ENCODE measurements at regions not wholly inside any gene's neighbourhood (a gene's known extent, or its start where the extent isn't known, plus 50 kb on each side); places are given as distances from the start of the nearest gene placed in this dataset.

GRCh38 chr2:145669301-145669700, 1149.4 kb upstream of the ZEB2 start:
- POLR2A ChIA-PET = interaction anchor here (0.7 to 1.2 kb wide), 2 partner anchors 17 to 32 kb away, joined by 3 read pairs; no protein-coding TSS in a partner anchor
- TF ChIP-seq CTCF (IDR thresholded peaks at IDR 0.05; ENCODE audit: unreplicated experiment) = no peak
- CTCF ChIA-PET = interaction anchor here (0.6 to 1.6 kb wide), 2 partner anchors 10 to 12 kb away, joined by 3 to 4 read pairs; no protein-coding TSS in a partner anchor
- Mint-ChIP-seq H3K36me3 (ENCODE audit: insufficient read depth, unreplicated experiment) (no peaks in the 10 kb centered on the region), H3K4me3 (ENCODE audit: unreplicated experiment) (no peak overlapping the region), H3K9me3 (ENCODE audit: unreplicated experiment) (no peaks in the 10 kb centered on the region), H3K27ac (ENCODE audit: low read depth, unreplicated experiment) (no peak overlapping the region), H3K4me1 (ENCODE audit: insufficient read depth, unreplicated experiment) (peaks cover 5% of the 10 kb centered on the region), H3K27me3 (ENCODE audit: insufficient read depth, unreplicated experiment) (no peaks in the 10 kb centered on the region)
- intact Hi-C loops (cut with micrococcal nuclease) = no loop called here
- no peak for DNase-seq (ENCODE audit: unreplicated experiment)
- BruUV-seq (replicated peaks) = no TSS peak

GRCh38 chr2:145666552-145666951, 1146.6 kb upstream of the ZEB2 start:
- H3K4me1 Mint-ChIP-seq (ENCODE audit: insufficient read depth, unreplicated experiment) = peaks cover 2% of the 10 kb centered on the region
- BruUV-seq (replicated peaks) = no TSS peak
- CTCF ChIA-PET = no interaction called here

GRCh38 chr2:145657265-145657664, 1137.3 kb upstream of the ZEB2 start:
- H3K4me1 Mint-ChIP-seq (ENCODE audit: insufficient read depth, unreplicated experiment) = peaks cover 6% of the 10 kb centered on the region
- no peaks in the 10 kb centered on the region for H3K9me3 Mint-ChIP-seq (ENCODE audit: unreplicated experiment)
- BruUV-seq (replicated peaks) = no TSS peak
- TF ChIP-seq CTCF (IDR thresholded peaks at IDR 0.05; ENCODE audit: unreplicated experiment) = no peak
- no peak overlapping the region for H3K4me3 Mint-ChIP-seq (ENCODE audit: unreplicated experiment)
- no peaks in the 10 kb centered on the region for H3K36me3 Mint-ChIP-seq (ENCODE audit: insufficient read depth, unreplicated experiment)
- intact Hi-C loops (cut with micrococcal nuclease) = no loop called here
- POLR2A ChIA-PET = interaction anchor here (0.6 to 1.0 kb wide), 2 partner anchors 21 to 706 kb away, joined by 3 to 5 read pairs; no protein-coding TSS in a partner anchor
- H3K27me3 Mint-ChIP-seq (ENCODE audit: insufficient read depth, unreplicated experiment) = no peaks in the 10 kb centered on the region
- CTCF ChIA-PET = interaction anchor here (0.6 to 1.1 kb wide), 2 partner anchors 12 to 718 kb away, joined by 4 read pairs; no protein-coding TSS in a partner anchor
- DNase-seq (ENCODE audit: unreplicated experiment) = no peak
- H3K27ac Mint-ChIP-seq (ENCODE audit: low read depth, unreplicated experiment) = no peak overlapping the region

More at GRCh38 chr2:145666552-145666951, 1146.6 kb upstream of the ZEB2 start:
- Mint-ChIP-seq H3K27me3 (ENCODE audit: insufficient read depth, unreplicated experiment) (no peaks in the 10 kb centered on the region), H3K27ac (ENCODE audit: low read depth, unreplicated experiment) (no peak overlapping the region), H3K4me3 (ENCODE audit: unreplicated experiment) (no peak overlapping the region), H3K36me3 (ENCODE audit: insufficient read depth, unreplicated experiment) (no peaks in the 10 kb centered on the region), H3K9me3 (ENCODE audit: unreplicated experiment) (peaks cover 5% of the 10 kb centered on the region)
- POLR2A ChIA-PET = no interaction called here
- no peak for DNase-seq (ENCODE audit: unreplicated experiment)
- no peak for TF ChIP-seq CTCF (IDR thresholded peaks at IDR 0.05; ENCODE audit: unreplicated experiment)
- intact Hi-C loops (cut with micrococcal nuclease) = no loop called here

- Mint-ChIP-seq H3K9me3 (ENCODE audit: unreplicated experiment) (no peaks in the 10 kb centered on the region), H3K27ac (ENCODE audit: low read depth, unreplicated experiment) (no peak overlapping the region), H3K36me3 (ENCODE audit: insufficient read depth, unreplicated experiment) (no peaks in the 10 kb centered on the region), H3K27me3 (ENCODE audit: insufficient read depth, unreplicated experiment) (no peaks in the 10 kb centered on the region), H3K4me3 (ENCODE audit: unreplicated experiment) (no peak overlapping the region), H3K4me1 (ENCODE audit: insufficient read depth, unreplicated experiment) (peaks cover 6% of the 10 kb centered on the region)
- no peak for DNase-seq (ENCODE audit: unreplicated experiment)
- intact Hi-C loops (cut with micrococcal nuclease) = no loop called here
- no TSS peak for BruUV-seq (replicated peaks)
- POLR2A ChIA-PET = interaction anchor here (1.1 kb wide), 1 partner anchor 106 kb away, joined by 4 read pairs; no protein-coding TSS in a partner anchor
- CTCF ChIA-PET = no interaction called here
- TF ChIP-seq CTCF (IDR thresholded peaks at IDR 0.05; ENCODE audit: unreplicated experiment) = no peak
These were observed 1135.3 kb upstream of the ZEB2 start for GRCh38 chr2:145655165-145655765.

Data from MCF 10A (cell line).